OCI-LY1 (cell line): ENCODE measurements at regions not wholly inside any gene's neighbourhood (a gene's known extent, or its start where the extent isn't known, plus 50 kb on each side); places are given as distances from the start of the nearest gene placed in this dataset.

Experiments used
- H2AFZ ChIP-seq: fragments of 200-600 bp; sonication (generic), shearing (Covaris generic); 2 replicates; pipeline ENCODE4 v1.6.0; 2014; ENCODE audit warnings: antibody characterized with exemption, mild to moderate bottlenecking, low read length
- H3F3A ChIP-seq: fragments of 200-600 bp; sonication (generic), shearing (Covaris generic); 2 replicates; pipeline ENCODE4 v1.6.0; 2014; ENCODE audit warnings: mild to moderate bottlenecking, antibody characterized with exemption, low read length, moderate library complexity; ENCODE audit not compliant: insufficient read depth
- H3K27ac ChIP-seq: fragments of 200-600 bp; sonication (generic); 2 replicates; pipeline ENCODE4 v1.5.1; 2014; ENCODE audit warnings: low read length, mixed run types, mild to moderate bottlenecking, low read depth; ENCODE audit not compliant: poor library complexity, severe bottlenecking
- H3K27me3 ChIP-seq: fragments of 200-600 bp; sonication (generic); 2 replicates; pipeline ENCODE4 v1.6.0; 2014; ENCODE audit warnings: antibody characterized with exemption, mild to moderate bottlenecking, low read length, moderate library complexity; ENCODE audit not compliant: insufficient read depth
- H3K36me3 ChIP-seq: fragments of 200-600 bp; sonication (generic); 2 replicates; pipeline ENCODE4 v1.6.1; 2014; ENCODE audit warnings: mild to moderate bottlenecking, antibody characterized with exemption, low read length, moderate library complexity, mixed read lengths; ENCODE audit not compliant: insufficient read depth
- H3K4me1 ChIP-seq: fragments of 200-600 bp; sonication (generic); 2 replicates; pipeline ENCODE4 v1.5.1; 2014; ENCODE audit warnings: mild to moderate bottlenecking, low read length, moderate library complexity; ENCODE audit not compliant: insufficient read depth, severe bottlenecking
- H3K4me2 ChIP-seq: fragments of 200-600 bp; sonication (generic), shearing (Covaris generic); 2 replicates; pipeline ENCODE4 v1.6.1; 2014; ENCODE audit warnings: low read length
- H3K4me3 ChIP-seq: fragments of 200-600 bp; sonication (generic); 2 replicates; pipeline ENCODE4 v1.5.1; 2014; ENCODE audit warnings: low read length, low read depth, mild to moderate bottlenecking, mixed read lengths; ENCODE audit not compliant: poor library complexity, severe bottlenecking
- H3K79me2 ChIP-seq: fragments of 200-600 bp; shearing (Covaris generic); 2 replicates; pipeline ENCODE4 v1.6.1; 2016; ENCODE audit warnings: mixed run types, low read length, mixed read lengths; ENCODE audit not compliant: insufficient read depth
- H3K9ac ChIP-seq: fragments of 200-600 bp; sonication (generic), shearing (Covaris generic); 2 replicates; pipeline ENCODE4 v1.6.1; 2014; ENCODE audit warnings: mild to moderate bottlenecking, low read length, mixed read lengths
- H3K9me2 ChIP-seq: fragments of 200-600 bp; sonication (generic), shearing (Covaris generic); 2 replicates; pipeline ENCODE4 v1.6.1; 2014; ENCODE audit warnings: low read depth, mild to moderate bottlenecking, low read length, mixed read lengths
- H3K9me3 ChIP-seq: fragments of 200-600 bp; shearing (Covaris generic); 2 replicates; pipeline ENCODE4 v1.6.1; 2014; ENCODE audit warnings: low read length, mixed read lengths
- H4K20me1 ChIP-seq: fragments of 200-600 bp; sonication (generic), shearing (Covaris generic); 2 replicates; pipeline ENCODE4 v1.6.0; 2016; ENCODE audit warnings: mild to moderate bottlenecking, low read length; ENCODE audit not compliant: insufficient read depth
- CTCF ChIP-seq: fragments of 200-600 bp; sonication (generic), shearing (Covaris generic); IDR thresholded peaks from 2 replicates; pipeline ENCODE4 v1.5.1; 2017; ENCODE audit warnings: mild to moderate bottlenecking, antibody characterized with exemption, low read length, moderate library complexity, mixed read lengths
- EZH2 ChIP-seq: fragments of 200-600 bp; sonication (generic), shearing (Covaris generic); IDR thresholded peaks from 2 replicates; pipeline ENCODE4 v1.8.0; 2017; ENCODE audit warnings: borderline replicate concordance, mixed run types, mild to moderate bottlenecking, antibody characterized with exemption, low read length, moderate library complexity, mixed read lengths

DNA sequence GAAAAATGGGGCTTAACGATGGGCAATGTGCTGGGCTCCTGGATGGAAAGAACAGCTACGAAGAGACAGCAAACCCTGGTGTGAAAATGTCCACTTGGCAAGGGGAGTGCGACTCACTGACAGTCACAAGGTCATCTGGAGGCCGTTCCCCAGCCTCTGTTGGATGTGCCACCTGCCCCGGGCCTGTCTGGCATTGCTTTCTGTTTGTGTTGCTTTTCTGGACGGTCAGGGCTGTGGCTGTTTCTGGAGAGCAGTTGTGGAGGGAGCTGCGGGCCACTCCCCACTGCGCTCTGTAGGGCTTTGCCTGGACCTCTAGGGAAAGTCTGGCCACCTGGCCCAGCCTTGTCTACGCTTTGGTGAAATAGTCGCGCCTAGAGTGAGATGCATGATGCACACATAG, 185.3 kb downstream of the IRX1 start:
- no peak overlapping the region for H3K27ac ChIP-seq
- no peaks in the 10 kb centered on the region for H3K36me3 ChIP-seq
- no peaks in the 10 kb centered on the region for H3K9me3 ChIP-seq
- H3K9me2 ChIP-seq: no peaks in the 10 kb centered on the region
- H3K9ac ChIP-seq: no peak overlapping the region
- H3K4me2 ChIP-seq: no peak overlapping the region
- H3K79me2 ChIP-seq: no peaks in the 10 kb centered on the region
- no peak overlapping the region for H3K4me3 ChIP-seq
- H3F3A ChIP-seq: no peaks in the 10 kb centered on the region
- no peaks in the 10 kb centered on the region for H4K20me1 ChIP-seq
- TF ChIP-seq EZH2 (no peak), CTCF (no peak)
- H2AFZ ChIP-seq: no peak overlapping the region
- H3K4me1 ChIP-seq: no peaks in the 10 kb centered on the region
- no peaks in the 10 kb centered on the region for H3K27me3 ChIP-seq

DNA sequence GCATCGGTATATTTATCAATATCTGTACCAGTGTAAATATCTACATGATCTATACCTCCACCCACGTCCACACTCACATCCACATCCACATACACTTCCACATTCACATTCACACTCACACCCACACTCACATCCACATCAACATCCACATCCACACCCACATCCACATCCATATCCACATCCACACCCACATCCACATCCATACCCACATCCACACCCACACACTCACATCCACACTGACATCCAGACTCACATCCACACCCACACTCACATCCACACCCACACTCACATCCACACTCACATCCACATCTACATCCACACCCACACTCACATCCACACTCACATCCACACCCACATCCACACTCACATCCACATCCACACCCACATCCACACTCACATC, 189.2 kb downstream of the IRX1 start:
- Histone ChIP-seq H3K4me3 (no peak overlapping the region), H2AFZ (no peak overlapping the region), H3K36me3 (no peaks in the 10 kb centered on the region), H3K9me3 (no peaks in the 10 kb centered on the region), H3K9ac (no peak overlapping the region), H3K27ac (no peak overlapping the region), H3K79me2 (no peaks in the 10 kb centered on the region), H4K20me1 (no peaks in the 10 kb centered on the region), H3F3A (no peaks in the 10 kb centered on the region), H3K27me3 (no peaks in the 10 kb centered on the region), H3K4me1 (no peaks in the 10 kb centered on the region), H3K4me2 (no peak overlapping the region), H3K9me2 (no peaks in the 10 kb centered on the region)
- TF ChIP-seq CTCF (no peak), EZH2 (no peak)

GRCh38 chr5:3786165-3786564, 190.5 kb downstream of the IRX1 start:
- no peak overlapping the region for H3K9ac ChIP-seq
- no peak overlapping the region for H2AFZ ChIP-seq
- H3K36me3 ChIP-seq: no peaks in the 10 kb centered on the region
- no peak overlapping the region for H3K27ac ChIP-seq
- no peaks in the 10 kb centered on the region for H3K4me1 ChIP-seq
- H3K79me2 ChIP-seq: no peaks in the 10 kb centered on the region
- no peaks in the 10 kb centered on the region for H3K27me3 ChIP-seq
- H3F3A ChIP-seq: no peaks in the 10 kb centered on the region
- no peaks in the 10 kb centered on the region for H3K9me3 ChIP-seq
- H3K4me3 ChIP-seq: no peak overlapping the region
- no peak overlapping the region for H3K4me2 ChIP-seq
- H3K9me2 ChIP-seq: no peaks in the 10 kb centered on the region
- TF ChIP-seq EZH2 (no peak), CTCF (no peak)
- no peaks in the 10 kb centered on the region for H4K20me1 ChIP-seq
